Breast epithelium (tissue), 4 donors: ENCODE measurements at regions not wholly inside any gene's neighbourhood (a gene's known extent, or its start where the extent isn't known, plus 50 kb on each side); places are given as distances from the start of the nearest gene placed in this dataset.

ENCODE experiments used
- DNase-seq, 2 donors: peaks; one replicate each; pipeline ENCODE4 v3.0.0-alpha.2; 2019; ENCODE audit warnings: low spot score in 2 of 2
- H3K27ac ChIP-seq, 2 donors: fragments of 200-600 bp; sonication (generic) in 1 of 2; one replicate each; pipeline ENCODE4 v1.5.1; 2016 to 2019; ENCODE audit warnings: mild to moderate bottlenecking in 1 of 2
- H3K27me3 ChIP-seq, 2 donors: fragments of 200-600 bp; sonication (generic) in 1 of 2; one replicate each; pipeline versions ENCODE4 v1.5.1 to v1.6.0; 2017 to 2019; ENCODE audit warnings: control low read depth in 1 of 2, mild to moderate bottlenecking in 1 of 2
- H3K36me3 ChIP-seq: fragments of 200-600 bp; one replicate; pipeline ENCODE4 v1.5.1; 2019
- H3K4me1 ChIP-seq, 2 donors: fragments of 200-600 bp; sonication (generic); one replicate each; pipeline ENCODE4 v1.5.1; 2016 to 2019; ENCODE audit warnings: control low read depth in 1 of 2
- H3K4me3 ChIP-seq, 3 donors: fragments of 200-600 bp; sonication (generic); 1 replicate in 2 of 3; 2 replicates in 1 of 3; pipeline ENCODE4 v1.5.1; 2016 to 2019; ENCODE audit warnings: mild to moderate bottlenecking in 3 of 3, moderate library complexity in 2 of 3
- H3K9me3 ChIP-seq, 2 donors: fragments of 200-600 bp; sonication (generic) in 1 of 2; one replicate each; pipeline ENCODE4 v1.5.1; 2016 to 2019; ENCODE audit warnings: control low read depth in 1 of 2
- CTCF ChIP-seq, 3 donors: fragments of 450-650 bp; IDR thresholded peaks; one replicate each; pipeline ENCODE4 v1.5.1; 2016 to 2017; ENCODE audit warnings: antibody characterized with exemption in 3 of 3, mild to moderate bottlenecking in 3 of 3, moderate library complexity in 3 of 3
- POLR2A ChIP-seq: fragments of 450-650 bp; IDR thresholded peaks from one replicate; pipeline ENCODE4 v1.6.1; 2016; ENCODE audit warnings: antibody characterized with exemption, mild to moderate bottlenecking, moderate library complexity
- POLR2AphosphoS5 ChIP-seq, 3 donors: sonication (generic); formaldehyde crosslinking; IDR thresholded peaks; one replicate each; pipeline ENCODE4 v1.6.1; 2017; ENCODE audit warnings: antibody characterized with exemption in 3 of 3
- intact Hi-C: fragments of 100-400 bp; cut with DNase I; formaldehyde crosslinking; loops from one replicate; pipeline ENCODE4 v1.15.1; 2023; ENCODE audit warnings: low total_unique reads

DNA sequence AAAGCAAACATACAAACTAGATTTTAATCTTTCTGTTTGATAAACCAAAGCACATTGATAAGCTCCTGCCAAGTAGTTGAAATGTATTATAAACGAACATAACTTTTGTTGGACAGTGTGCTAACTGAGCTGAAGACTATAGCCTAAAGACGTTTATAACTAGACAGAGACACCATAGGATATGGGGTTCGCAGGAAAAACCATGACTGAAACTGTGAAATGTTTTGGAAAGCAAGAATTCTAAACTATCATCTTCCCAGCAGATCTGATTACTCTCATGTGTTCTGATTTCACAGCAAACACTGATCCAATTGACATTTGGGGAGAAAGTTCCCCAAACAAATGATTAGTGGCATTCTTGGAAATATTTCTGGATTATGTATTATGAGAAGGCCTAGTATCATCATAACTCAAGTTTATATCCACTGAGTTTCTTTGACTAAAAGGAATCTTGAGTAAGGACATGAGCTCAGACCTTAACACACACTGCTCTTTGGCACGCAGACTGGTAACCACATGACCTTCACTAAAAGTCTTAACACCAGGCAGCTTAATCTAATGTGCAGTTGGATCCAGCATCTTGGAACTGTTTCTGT lies 375.2 kb downstream of the ZNF608 start:
- no peak overlapping the region for H3K27ac ChIP-seq
- H3K9me3 ChIP-seq = no peaks in the 10 kb centered on the region
- H3K36me3 ChIP-seq = no peaks in the 10 kb centered on the region
- H3K4me1 ChIP-seq = no peaks in the 10 kb centered on the region
- TF ChIP-seq CTCF (IDR thresholded peaks at IDR 0.05) (no peak), POLR2AphosphoS5 (IDR thresholded peaks at IDR 0.05) (no peak)
- H3K27me3 ChIP-seq = no peaks in the 10 kb centered on the region
- H3K4me3 ChIP-seq = no peak overlapping the region
- no peak for DNase-seq
- intact Hi-C loops = loop anchor here (5.0 kb wide), 1 partner anchor 786 kb away; no protein-coding TSS in a partner anchor

- no peak for TF ChIP-seq POLR2A
- TF ChIP-seq POLR2AphosphoS5 (IDR thresholded peaks at IDR 0.05) = no peak
- no peak for TF ChIP-seq CTCF (IDR thresholded peaks at IDR 0.05)
- Histone ChIP-seq H3K27ac (no peak overlapping the region), H3K4me1 (no peaks in the 10 kb centered on the region), H3K9me3 (no peaks in the 10 kb centered on the region), H3K27me3 (no peaks in the 10 kb centered on the region), H3K36me3 (no peaks in the 10 kb centered on the region), H3K4me3 (no peak overlapping the region)
- intact Hi-C loops = loop anchor here (5.0 kb wide), 1 partner anchor 787 kb away; no protein-coding TSS in a partner anchor
- DNase-seq = no peak
Measured at GRCh38 chr5:124370601-124371000, 375.8 kb downstream of the ZNF608 start.

DNA sequence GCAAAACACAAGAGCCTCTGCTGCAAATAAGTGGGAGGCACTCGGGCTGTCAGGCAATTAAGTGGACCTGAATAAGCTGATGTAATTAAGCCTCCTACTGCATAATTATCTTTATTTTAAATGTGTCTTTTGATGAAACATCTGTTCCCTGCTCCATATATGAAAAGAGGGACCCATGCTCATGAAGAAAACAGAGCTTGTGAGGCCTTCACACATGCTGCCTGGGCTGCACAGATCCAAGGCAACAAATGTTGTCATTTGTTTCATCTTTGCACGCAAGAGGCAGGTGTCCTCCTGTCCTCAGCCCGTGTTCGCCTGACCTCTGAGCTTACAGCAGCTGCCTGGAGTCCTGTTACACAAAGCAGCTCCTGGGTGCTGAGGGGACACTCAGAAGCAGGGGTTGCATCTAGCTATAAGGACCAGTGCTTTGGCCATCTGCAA lies 381.1 kb downstream of the ZNF608 start:
- no peak for DNase-seq
- no peaks in the 10 kb centered on the region for H3K4me1 ChIP-seq
- H3K9me3 ChIP-seq = no peaks in the 10 kb centered on the region
- no peak overlapping the region for H3K4me3 ChIP-seq
- intact Hi-C loops = no loop called here
- H3K36me3 ChIP-seq = no peaks in the 10 kb centered on the region
- H3K27me3 ChIP-seq = no peaks in the 10 kb centered on the region
- no peak overlapping the region for H3K27ac ChIP-seq
- TF ChIP-seq POLR2AphosphoS5 (IDR thresholded peaks at IDR 0.05) = no peak

- Histone ChIP-seq H3K9me3 (no peaks in the 10 kb centered on the region), H3K27me3 (no peaks in the 10 kb centered on the region), H3K4me3 (no peak overlapping the region), H3K36me3 (no peaks in the 10 kb centered on the region), H3K4me1 (no peaks in the 10 kb centered on the region), H3K27ac (no peak overlapping the region)
- intact Hi-C loops = no loop called here
- TF ChIP-seq CTCF (IDR thresholded peaks at IDR 0.05) (no peak), POLR2AphosphoS5 (IDR thresholded peaks at IDR 0.05) (no peak), POLR2A (no peak)
- DNase-seq = no peak
Measured at GRCh38 chr5:124355928-124356327, 390.5 kb downstream of the ZNF608 start.

DNA sequence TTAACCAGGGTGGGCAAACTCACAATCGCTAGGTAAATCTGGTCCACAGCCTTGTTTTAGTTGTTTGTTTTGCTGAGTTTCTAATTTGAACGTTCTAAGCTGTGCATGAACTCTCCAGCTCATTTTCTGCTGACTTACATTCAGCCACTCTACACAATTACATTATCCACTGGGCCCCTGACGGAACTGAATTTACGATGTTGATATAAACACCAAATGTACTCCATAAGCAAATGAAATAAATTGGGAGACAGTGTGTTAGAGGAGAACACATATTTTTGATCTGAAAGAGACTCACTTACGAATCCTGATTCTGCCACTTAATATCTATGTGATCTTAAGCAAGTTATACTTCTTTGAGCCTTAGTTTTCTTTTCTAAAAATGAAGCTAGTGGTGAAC lies 393.4 kb downstream of the ZNF608 start:
- H3K36me3 ChIP-seq = no peaks in the 10 kb centered on the region
- intact Hi-C loops = no loop called here
- H3K27ac ChIP-seq = no peak overlapping the region
- no peak for TF ChIP-seq CTCF (IDR thresholded peaks at IDR 0.05)
- no peak for TF ChIP-seq POLR2A
- no peak for TF ChIP-seq POLR2AphosphoS5 (IDR thresholded peaks at IDR 0.05)
- no peaks in the 10 kb centered on the region for H3K27me3 ChIP-seq
- no peaks in the 10 kb centered on the region for H3K9me3 ChIP-seq
- H3K4me1 ChIP-seq = no peaks in the 10 kb centered on the region
- no peak overlapping the region for H3K4me3 ChIP-seq
- DNase-seq = no peak

- Histone ChIP-seq H3K4me1 (no peaks in the 10 kb centered on the region), H3K36me3 (no peaks in the 10 kb centered on the region), H3K27ac (no peak overlapping the region), H3K9me3 (no peaks in the 10 kb centered on the region), H3K27me3 (no peaks in the 10 kb centered on the region), H3K4me3 (no peak overlapping the region)
- no peak for DNase-seq
- TF ChIP-seq POLR2AphosphoS5 (IDR thresholded peaks at IDR 0.05) = peak in 1 of 3 donors; percentile 19
- TF ChIP-seq CTCF (IDR thresholded peaks at IDR 0.05) = no peak
- intact Hi-C loops = no loop called here
Measured at GRCh38 chr5:124352312-124352711, 394.1 kb downstream of the ZNF608 start.
